ENCODE measurements at regions not wholly inside any gene's neighbourhood (a gene's known extent, or its start where the extent isn't known, plus 50 kb on each side); places are given as distances from the start of the nearest gene placed in this dataset.

- CTCF ChIA-PET = no interaction called here
- Mint-ChIP-seq H3K4me1 (peaks cover 14% of the 10 kb centered on the region), H3K27ac (peak overlapping the region; percentile 53; the same call in 1 of the 2 replicates), H3K36me3 (no peaks in the 10 kb centered on the region), H3K9me3 (peaks cover 3% of the 10 kb centered on the region), H3K4me3 (no peak overlapping the region), H3K27me3 (ENCODE audit: low read depth) (no peaks in the 10 kb centered on the region)
- peak; percentile 36; the same call in 1 of the 2 replicates for ATAC-seq
- no peak for TF ChIP-seq SP1 (CRISPR knock-in tag; conservative IDR thresholded peaks at IDR 0.05)
- no peak for TF ChIP-seq ZNF121 (CRISPR knock-in tag; IDR thresholded peaks at IDR 0.05)
- no peak for TF ChIP-seq ZNF671 (CRISPR knock-in tag; IDR thresholded peaks at IDR 0.05)
- no peak for TF ChIP-seq ELF4 (CRISPR knock-in tag; IDR thresholded peaks at IDR 0.05; ENCODE audit: low read depth)
- TF ChIP-seq ZNF263 (CRISPR knock-in tag; IDR thresholded peaks at IDR 0.05; ENCODE audit: low read depth) = no peak
- POLR2A ChIA-PET = no interaction called here
- DNase-seq (ENCODE audit: low spot score) = no peak
Observed at GRCh38 chr13:84121456-84121855, 239.2 kb upstream of the SLITRK1 start.

GRCh38 chr13:84118839-84119409, 236.7 kb upstream of the SLITRK1 start:
- no peak for TF ChIP-seq ZNF121 (CRISPR knock-in tag; IDR thresholded peaks at IDR 0.05)
- no peak for TF ChIP-seq ATF1 (CRISPR knock-in tag; IDR thresholded peaks at IDR 0.05)
- TF ChIP-seq AFF4 (CRISPR knock-in tag; IDR thresholded peaks at IDR 0.05; ENCODE audit: borderline replicate concordance) = no peak
- TF ChIP-seq FOXP4 (CRISPR knock-in tag; IDR thresholded peaks at IDR 0.05) = no peak
- TF ChIP-seq NR3C1 (CRISPR knock-in tag; conservative IDR thresholded peaks at IDR 0.05; ENCODE audit: low read depth) = no peak
- TF ChIP-seq ZNF263 (CRISPR knock-in tag; IDR thresholded peaks at IDR 0.05; ENCODE audit: low read depth) = no peak
- TF ChIP-seq ZMAT4 (CRISPR knock-in tag; IDR thresholded peaks at IDR 0.05) = no peak
- TF ChIP-seq GRHL2 (CRISPR knock-in tag; IDR thresholded peaks at IDR 0.05; ENCODE audit: insufficient replicate concordance, severe bottlenecking) = no peak
- TF ChIP-seq SP1 (CRISPR knock-in tag; conservative IDR thresholded peaks at IDR 0.05) = no peak
- no peak for TF ChIP-seq ZNF396 (CRISPR knock-in tag; IDR thresholded peaks at IDR 0.05; ENCODE audit: borderline replicate concordance)
- Mint-ChIP-seq H3K9me3 (peaks cover 3% of the 10 kb centered on the region), H3K4me3 (no peak overlapping the region), H3K27me3 (ENCODE audit: low read depth) (no peaks in the 10 kb centered on the region), H3K36me3 (no peaks in the 10 kb centered on the region), H3K4me1 (peaks cover 14% of the 10 kb centered on the region), H3K27ac (peak overlapping the region; percentile 83; the same call in 1 of the 2 replicates)
- ChIA-PET POLR2A (no interaction called here), CTCF (no interaction called here)
- no peak for DNase-seq (ENCODE audit: low spot score)
- ATAC-seq = peak; percentile 66

GRCh38 chr13:84098273-84098672, 216.0 kb upstream of the SLITRK1 start:
- Mint-ChIP-seq H3K4me3 (no peak overlapping the region), H3K27me3 (ENCODE audit: low read depth) (no peaks in the 10 kb centered on the region), H3K36me3 (no peaks in the 10 kb centered on the region), H3K27ac (no peak overlapping the region), H3K4me1 (no peaks in the 10 kb centered on the region), H3K9me3 (no peaks in the 10 kb centered on the region)
- CTCF ChIA-PET = no interaction called here
- POLR2A ChIA-PET = no interaction called here
- DNase-seq (ENCODE audit: low spot score) (no peak), ATAC-seq (no peak)
- TF ChIP-seq MAX (CRISPR knock-in tag; IDR thresholded peaks at IDR 0.05) (no peak), ZMAT4 (CRISPR knock-in tag; IDR thresholded peaks at IDR 0.05) (no peak), ZNF671 (CRISPR knock-in tag; IDR thresholded peaks at IDR 0.05) (no peak), NFATC4 (CRISPR knock-in tag; IDR thresholded peaks at IDR 0.05) (no peak), USF2 (CRISPR knock-in tag; IDR thresholded peaks at IDR 0.05) (no peak), FOXK1 (CRISPR knock-in tag; IDR thresholded peaks at IDR 0.05) (no peak), SMAD4 (CRISPR knock-in tag; IDR thresholded peaks at IDR 0.05) (no peak), AFF4 (CRISPR knock-in tag; IDR thresholded peaks at IDR 0.05; ENCODE audit: borderline replicate concordance) (no peak), ZNF121 (CRISPR knock-in tag; IDR thresholded peaks at IDR 0.05) (no peak), GABPB1 (CRISPR knock-in tag; IDR thresholded peaks at IDR 0.05) (no peak)
